ENCODE measurements at regions not wholly inside any gene's neighbourhood (a gene's known extent, or its start where the extent isn't known, plus 50 kb on each side); places are given as distances from the start of the nearest gene placed in this dataset.

- ATAC-seq (replicated peaks in 6 of 8): peak in 1 of 8 experiments; percentile 40
- in situ Hi-C loops (cut with MboI; ENCODE audit: low pct_unique_long_range_greater_than_20kb in 2 of 9, low sequenced_read_pairs in 9 of 9, unreplicated experiment in 9 of 9): no loop called here
- WGBS, 10 experiments: 0 to 100% (median 72%) methylated on average over 1 of the region's 1 CpG; no CpG with 5 or more reads in 2 of the 10 experiments
- H3K4me3 ChIP-seq: no peak overlapping the region
- H3K27ac ChIP-seq: no peak overlapping the region
- H3K4me1 ChIP-seq (replicated peaks in 1 of 2): no peaks in the 10 kb centered on the region
These were observed 547.2 kb downstream of the ETV1 start for GRCh38 chr7:13442226-13442625.

DNA sequence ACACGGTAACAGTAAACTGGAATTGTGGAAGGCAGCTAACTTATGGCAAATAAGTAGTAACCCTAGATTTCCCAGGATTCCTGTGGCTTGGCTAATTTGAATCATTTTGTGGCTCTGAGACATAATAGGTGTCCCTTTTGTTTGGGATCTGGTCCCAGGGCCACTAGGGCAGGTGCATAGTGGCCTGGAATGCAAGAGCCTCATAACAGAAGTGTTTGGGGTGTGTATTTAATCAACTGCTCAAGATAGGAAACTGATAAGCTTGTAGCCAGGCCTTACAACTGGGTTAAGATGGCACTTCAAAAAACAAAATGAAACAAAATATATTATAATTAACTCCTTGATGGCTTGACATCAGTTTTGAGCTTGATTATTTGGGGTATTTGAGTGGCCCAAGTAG, 541.8 kb downstream of the ETV1 start:
- no peak overlapping the region for H3K27ac ChIP-seq
- H3K4me3 ChIP-seq: no peak overlapping the region
- WGBS, 10 experiments: 25 to 100% (median 100%) methylated on average over 1 of the region's 1 CpG; no CpG with 5 or more reads in 5 of the 10 experiments
- ATAC-seq (replicated peaks in 6 of 8): no peak
- in situ Hi-C loops (cut with MboI; ENCODE audit: low pct_unique_long_range_greater_than_20kb in 2 of 9, low sequenced_read_pairs in 9 of 9, unreplicated experiment in 9 of 9): no loop called here
- H3K4me1 ChIP-seq (replicated peaks in 1 of 2): no peaks in the 10 kb centered on the region

- H3K27ac ChIP-seq: no peak overlapping the region
- WGBS, 10 experiments: 4 to 100% (median 83%) methylated on average over 1 to 4 of the region's 4 CpGs; no CpG with 5 or more reads in 1 of the 10 experiments
- in situ Hi-C loops (cut with MboI; ENCODE audit: low pct_unique_long_range_greater_than_20kb in 2 of 9, low sequenced_read_pairs in 9 of 9, unreplicated experiment in 9 of 9): no loop called here
- no peak for ATAC-seq (replicated peaks in 6 of 8)
- no peak overlapping the region for H3K4me3 ChIP-seq
- H3K4me1 ChIP-seq (replicated peaks in 1 of 2): no peaks in the 10 kb centered on the region
These were observed 541.2 kb downstream of the ETV1 start for GRCh38 chr7:13448243-13448642.

DNA sequence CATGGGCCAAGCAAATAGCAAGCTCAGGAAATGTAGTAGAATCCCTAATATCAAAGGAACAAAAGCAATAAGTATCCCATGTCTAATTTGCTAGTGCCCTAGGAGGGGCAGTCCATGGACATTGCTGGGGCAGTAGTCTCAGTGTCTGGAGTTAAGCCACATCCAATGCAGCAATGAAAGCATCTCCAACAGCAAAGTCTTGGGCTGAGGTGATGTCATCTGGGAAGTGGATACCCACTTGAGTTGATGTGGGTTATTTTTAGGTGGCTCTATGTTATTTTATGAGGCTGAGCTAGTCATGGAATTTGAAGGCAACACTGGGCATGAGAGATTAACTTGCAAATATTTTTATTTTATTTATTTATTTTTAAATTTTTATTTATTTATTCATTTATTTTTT, 540.0 kb downstream of the ETV1 start:
- in situ Hi-C loops (cut with MboI; ENCODE audit: low pct_unique_long_range_greater_than_20kb in 2 of 9, low sequenced_read_pairs in 9 of 9, unreplicated experiment in 9 of 9): no loop called here
- Histone ChIP-seq H3K4me1 (replicated peaks in 1 of 2) (no peaks in the 10 kb centered on the region), H3K27ac (no peak overlapping the region), H3K4me3 (no peak overlapping the region)
- no peak for ATAC-seq (replicated peaks in 6 of 8)

GRCh38 chr7:13454916-13455592, 534.4 kb downstream of the ETV1 start:
- 2 to 94% (median 86%) methylated on average over 2 to 8 of the region's 8 CpGs; no CpG with 5 or more reads in 1 of the 10 experiments for WGBS, 10 experiments
- peak in 3 of 8 experiments; percentile 88 to 100 (median 99) for ATAC-seq (replicated peaks in 6 of 8)
- in situ Hi-C loops (cut with MboI; ENCODE audit: low pct_unique_long_range_greater_than_20kb in 2 of 9, low sequenced_read_pairs in 9 of 9, unreplicated experiment in 9 of 9): no loop called here
- Histone ChIP-seq H3K27ac (no peak overlapping the region), H3K4me1 (replicated peaks in 1 of 2) (no peaks in the 10 kb centered on the region), H3K4me3 (no peak overlapping the region)

GRCh38 chr7:13457790-13458189, 531.7 kb downstream of the ETV1 start:
- Histone ChIP-seq H3K27ac (no peak overlapping the region), H3K4me1 (replicated peaks in 1 of 2) (no peaks in the 10 kb centered on the region), H3K4me3 (no peak overlapping the region)
- peak in 1 of 8 experiments; percentile 77 for ATAC-seq (replicated peaks in 6 of 8)
- in situ Hi-C loops (cut with MboI; ENCODE audit: low pct_unique_long_range_greater_than_20kb in 2 of 9, low sequenced_read_pairs in 9 of 9, unreplicated experiment in 9 of 9): no loop called here
- 13 to 98% (median 78%) methylated on average over 1 to 4 of the region's 4 CpGs; no CpG with 5 or more reads in 2 of the 10 experiments for WGBS, 10 experiments

GRCh38 chr7:13466874-13467547, 522.5 kb downstream of the ETV1 start:
- ATAC-seq (replicated peaks in 6 of 8): peak; percentile 24 to 87 (median 72)
- 13 to 58% (median 30%) methylated on average over 1 to 7 of the region's 7 CpGs for WGBS, 10 experiments
- H3K27ac ChIP-seq: no peak overlapping the region
- H3K4me3 ChIP-seq: no peak overlapping the region
- in situ Hi-C loops (cut with MboI; ENCODE audit: low pct_unique_long_range_greater_than_20kb in 2 of 9, low sequenced_read_pairs in 9 of 9, unreplicated experiment in 9 of 9): no loop called here
- peaks cover 0 to 15% of the 10 kb centered on the region in 2 donors for H3K4me1 ChIP-seq (replicated peaks in 1 of 2)

- no peak overlapping the region for H3K27ac ChIP-seq
- no peaks in the 10 kb centered on the region for H3K4me1 ChIP-seq (replicated peaks in 1 of 2)
- no peak overlapping the region for H3K4me3 ChIP-seq
- ATAC-seq (replicated peaks in 6 of 8): no peak
- in situ Hi-C loops (cut with MboI; ENCODE audit: low pct_unique_long_range_greater_than_20kb in 2 of 9, low sequenced_read_pairs in 9 of 9, unreplicated experiment in 9 of 9): no loop called here
- WGBS, 10 experiments: 20 to 100% (median 83%) methylated on average over 1 to 2 of the region's 2 CpGs
These were observed 512.5 kb downstream of the ETV1 start for GRCh38 chr7:13476881-13477444.

DNA sequence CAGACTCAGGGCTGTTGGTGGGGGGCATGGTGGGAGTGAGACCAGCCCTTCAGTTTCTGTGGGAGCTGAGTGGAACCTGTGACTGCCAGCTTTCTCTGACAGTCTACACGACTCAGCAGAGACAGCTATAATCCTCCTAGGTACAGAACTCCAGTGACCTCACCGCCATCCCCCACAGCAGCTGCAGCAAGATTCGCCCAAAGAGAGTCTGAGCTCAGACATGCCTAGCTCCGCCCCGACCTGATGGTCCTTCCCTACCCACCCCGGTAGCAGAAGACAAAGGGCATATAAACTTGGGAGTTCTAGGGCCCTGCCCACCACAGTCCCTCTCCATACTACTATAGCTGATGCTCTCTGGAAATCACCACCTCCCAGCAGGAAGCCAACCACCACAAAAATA, 500.1 kb downstream of the ETV1 start:
- in situ Hi-C loops (cut with MboI; ENCODE audit: low pct_unique_long_range_greater_than_20kb in 2 of 9, low sequenced_read_pairs in 9 of 9, unreplicated experiment in 9 of 9): no loop called here
- no peak overlapping the region for H3K4me3 ChIP-seq
- H3K27ac ChIP-seq: no peak overlapping the region
- 17 to 100% (median 90%) methylated on average over 1 to 5 of the region's 6 CpGs; no CpG with 5 or more reads in 5 of the 10 experiments for WGBS, 10 experiments
- H3K4me1 ChIP-seq (replicated peaks in 1 of 2): no peaks in the 10 kb centered on the region
- ATAC-seq (replicated peaks in 6 of 8): no peak

DNA sequence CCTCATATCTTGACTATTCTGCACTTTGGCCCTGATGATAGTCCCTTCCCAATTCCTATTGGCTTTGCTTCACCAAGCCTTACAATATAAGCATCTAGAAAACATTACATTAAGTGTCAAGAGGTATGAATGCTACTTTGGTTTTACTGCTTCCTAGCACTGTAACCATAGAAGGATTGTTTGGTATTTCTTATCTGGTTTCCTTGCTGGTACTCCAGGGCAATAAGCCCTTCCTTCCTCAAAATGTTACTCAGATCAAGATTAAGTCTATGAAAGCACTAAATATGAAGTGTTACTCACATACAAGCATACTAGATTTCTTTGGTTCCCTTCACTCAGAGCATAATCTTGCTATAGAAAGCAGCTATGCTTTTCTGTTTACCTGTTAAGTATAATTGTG, 492.5 kb downstream of the ETV1 start:
- Histone ChIP-seq H3K4me1 (replicated peaks in 1 of 2) (no peaks in the 10 kb centered on the region), H3K27ac (no peak overlapping the region), H3K4me3 (no peak overlapping the region)
- no peak for ATAC-seq (replicated peaks in 6 of 8)
- in situ Hi-C loops (cut with MboI; ENCODE audit: low pct_unique_long_range_greater_than_20kb in 2 of 9, low sequenced_read_pairs in 9 of 9, unreplicated experiment in 9 of 9): no loop called here

GRCh38 chr7:13508586-13508985, 480.9 kb downstream of the ETV1 start:
- Histone ChIP-seq H3K4me3 (no peak overlapping the region), H3K4me1 (replicated peaks in 1 of 2) (no peaks in the 10 kb centered on the region), H3K27ac (no peak overlapping the region)
- 0 to 100% (median 69%) methylated on average over 1 of the region's 1 CpG; no CpG with 5 or more reads in 1 of the 10 experiments for WGBS, 10 experiments
- in situ Hi-C loops (cut with MboI; ENCODE audit: low pct_unique_long_range_greater_than_20kb in 2 of 9, low sequenced_read_pairs in 9 of 9, unreplicated experiment in 9 of 9): loop anchor here in 1 of 9 experiments (25.0 kb wide), 2 partner anchors 221 to 229 kb away; no protein-coding TSS in a partner anchor
- ATAC-seq (replicated peaks in 6 of 8): peak in 2 of 8 experiments; percentile 13 to 48

GRCh38 chr7:13518738-13519137, 470.7 kb downstream of the ETV1 start:
- ATAC-seq (replicated peaks in 6 of 8): no peak
- WGBS, 10 experiments: 20 to 100% (median 82%) methylated on average over 1 of the region's 1 CpG; no CpG with 5 or more reads in 1 of the 10 experiments
- in situ Hi-C loops (cut with MboI; ENCODE audit: low pct_unique_long_range_greater_than_20kb in 2 of 9, low sequenced_read_pairs in 9 of 9, unreplicated experiment in 9 of 9): loop anchor here in 1 of 9 experiments (25.0 kb wide), 2 partner anchors 219 to 231 kb away; no protein-coding TSS in a partner anchor

DNA sequence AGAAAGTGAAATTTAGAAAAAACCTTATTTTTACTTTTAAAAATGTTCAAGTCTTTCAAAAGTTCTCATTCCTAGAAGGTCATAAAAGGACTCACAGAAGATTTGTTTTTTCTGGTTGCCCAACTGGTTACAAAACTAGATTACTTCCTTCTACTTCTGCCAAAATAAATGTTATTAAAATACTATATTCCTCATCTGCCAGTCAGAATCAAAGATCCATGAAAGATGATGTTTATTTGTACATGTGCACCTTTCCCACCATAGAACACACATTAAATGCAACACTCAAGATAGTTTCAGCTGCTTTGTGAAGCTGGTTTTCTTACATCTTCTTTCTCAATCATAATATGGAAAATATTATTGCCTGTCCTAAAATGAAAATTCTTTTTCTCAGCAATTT, 465.4 kb downstream of the ETV1 start:
- Histone ChIP-seq H3K27ac (no peak overlapping the region), H3K4me3 (no peak overlapping the region)
- in situ Hi-C loops (cut with MboI; ENCODE audit: low pct_unique_long_range_greater_than_20kb in 2 of 9, low sequenced_read_pairs in 9 of 9, unreplicated experiment in 9 of 9): loop anchor here in 1 of 9 experiments (25.0 kb wide), 2 partner anchors 213 to 237 kb away; no protein-coding TSS in a partner anchor

More at GRCh38 chr7:13518738-13519137, 470.7 kb downstream of the ETV1 start:
- no peaks in the 10 kb centered on the region for H3K4me1 ChIP-seq (replicated peaks in 1 of 2)
- no peak overlapping the region for H3K4me3 ChIP-seq
- no peak overlapping the region for H3K27ac ChIP-seq

More for the DNA sequence above, 465.4 kb downstream of the ETV1 start:
- ATAC-seq (replicated peaks in 6 of 8): no peak
- H3K4me1 ChIP-seq (replicated peaks in 1 of 2): no peaks in the 10 kb centered on the region

Data from motor neuron (in vitro differentiated cells).